PFSK-1 (cell line): ENCODE measurements at regions not wholly inside any gene's neighbourhood (a gene's known extent, or its start where the extent isn't known, plus 50 kb on each side); places are given as distances from the start of the nearest gene placed in this dataset.

Experiments used
- FOXP2 ChIP-seq: optimal IDR thresholded peaks from 2 replicates; pipeline ENCODE3; 2011; ENCODE audit warnings: borderline replicate concordance, control low read depth, inconsistent platforms; ENCODE audit not compliant: insufficient read depth; ENCODE audit errors: extremely low read length, extremely low read depth
- POLR2AphosphoS5 ChIP-seq: IDR thresholded peaks from 2 replicates; pipeline ENCODE4 v1.6.1; 2012; ENCODE audit warnings: low read depth, mild to moderate bottlenecking, control low read depth, low read length, moderate library complexity
- REST ChIP-seq, 2 experiments: IDR thresholded peaks; 2 replicates each; pipeline versions ENCODE4 v1.6.1 to v1.8.0; 2011 to 2012; ENCODE audit warnings: low read depth in 2 of 2, low read length in 2 of 2, control low read depth in 1 of 2, inconsistent platforms in 1 of 2, mild to moderate bottlenecking in 1 of 2, moderate library complexity in 1 of 2; ENCODE audit not compliant: insufficient read depth in 1 of 2
- SIN3A ChIP-seq: IDR thresholded peaks from 2 replicates; pipeline ENCODE4 v1.6.1; 2012; ENCODE audit warnings: mild to moderate bottlenecking, low read length, moderate library complexity, borderline replicate concordance; ENCODE audit not compliant: insufficient read depth
- TAF1 ChIP-seq: IDR thresholded peaks from 2 replicates; pipeline ENCODE4 v1.6.1; 2012; ENCODE audit warnings: low read length, control low read depth, borderline replicate concordance; ENCODE audit not compliant: insufficient read depth

GRCh38 chr5:165184183-165184582 lies 1678.8 kb downstream of the MAT2B start:
- TF ChIP-seq REST (IDR thresholded peaks at IDR 0.05; ENCODE audit: insufficient read depth in 1 of 2, low read depth in 2 of 2, low read length in 2 of 2) = no peak
- no peak for TF ChIP-seq TAF1
- TF ChIP-seq FOXP2 = no peak
- TF ChIP-seq POLR2AphosphoS5 = no peak

- TF ChIP-seq SIN3A = no peak
- TF ChIP-seq TAF1 = no peak
- TF ChIP-seq POLR2AphosphoS5 = no peak
- TF ChIP-seq REST (IDR thresholded peaks at IDR 0.05; ENCODE audit: insufficient read depth in 1 of 2, low read depth in 2 of 2, low read length in 2 of 2) = no peak
- no peak for TF ChIP-seq FOXP2
Measured at GRCh38 chr5:165185716-165186115, 1680.3 kb downstream of the MAT2B start.

- TF ChIP-seq REST (IDR thresholded peaks at IDR 0.05; ENCODE audit: insufficient read depth in 1 of 2, low read depth in 2 of 2, low read length in 2 of 2) (no peak), TAF1 (no peak), SIN3A (no peak), POLR2AphosphoS5 (no peak), FOXP2 (no peak)
Measured at GRCh38 chr5:165187815-165188214, 1682.4 kb downstream of the MAT2B start.

- no peak for TF ChIP-seq POLR2AphosphoS5
Measured at GRCh38 chr5:165188556-165189175, 1683.2 kb downstream of the MAT2B start.

GRCh38 chr5:165196961-165197360 lies 1691.5 kb downstream of the MAT2B start:
- TF ChIP-seq FOXP2 (no peak), SIN3A (no peak), REST (IDR thresholded peaks at IDR 0.05; ENCODE audit: insufficient read depth in 1 of 2, low read depth in 2 of 2, low read length in 2 of 2) (no peak), POLR2AphosphoS5 (no peak), TAF1 (no peak)
